HEK293 (cell line): ENCODE measurements at regions not wholly inside any gene's neighbourhood (a gene's known extent, or its start where the extent isn't known, plus 50 kb on each side); places are given as distances from the start of the nearest gene placed in this dataset.

ENCODE experiments used
- CTCF ChIP-seq: fragments of 450-650 bp; formaldehyde crosslinking; IDR thresholded peaks from 2 replicates; pipeline ENCODE4 v1.5.1; 2016; ENCODE audit warnings: missing biosample characterization, missing genetic modification characterization
- RBAK ChIP-seq: fragments of 450-650 bp; formaldehyde crosslinking; IDR thresholded peaks from 2 replicates; pipeline ENCODE4 v1.5.1; 2016; ENCODE audit warnings: missing biosample characterization, missing genetic modification characterization
- ZNF140 ChIP-seq: fragments of 450-650 bp; formaldehyde crosslinking; IDR thresholded peaks from 2 replicates; pipeline ENCODE4 v1.5.1; 2016; ENCODE audit warnings: missing biosample characterization, missing genetic modification characterization
- ZNF148 ChIP-seq: fragments of 450-650 bp; formaldehyde crosslinking; IDR thresholded peaks from 2 replicates; pipeline ENCODE4 v1.5.0; 2017; ENCODE audit warnings: missing biosample characterization, missing genetic modification characterization, borderline replicate concordance
- ZNF274 ChIP-seq, 2 experiments: fragments of 200-500 bp in 1 of 2; fragments of 450-650 bp in 1 of 2; sonication (Bioruptor generic) in 1 of 2; formaldehyde crosslinking in 1 of 2; IDR thresholded peaks; 2 replicates each; pipeline versions ENCODE4 v1.5.1 to v1.6.1; 2014 to 2016; ENCODE audit warnings: borderline replicate concordance in 1 of 2, inconsistent platforms in 1 of 2, low read length in 1 of 2, missing biosample characterization in 1 of 2, missing genetic modification characterization in 1 of 2
- TF ChIP-seq, protein P1 (sequence below): fragments of 450-650 bp; IDR thresholded peaks from 2 replicates; pipeline ENCODE4 v1.5.1; 2018; ENCODE audit warnings: missing biosample characterization, mild to moderate bottlenecking, missing genetic modification characterization

DNA sequence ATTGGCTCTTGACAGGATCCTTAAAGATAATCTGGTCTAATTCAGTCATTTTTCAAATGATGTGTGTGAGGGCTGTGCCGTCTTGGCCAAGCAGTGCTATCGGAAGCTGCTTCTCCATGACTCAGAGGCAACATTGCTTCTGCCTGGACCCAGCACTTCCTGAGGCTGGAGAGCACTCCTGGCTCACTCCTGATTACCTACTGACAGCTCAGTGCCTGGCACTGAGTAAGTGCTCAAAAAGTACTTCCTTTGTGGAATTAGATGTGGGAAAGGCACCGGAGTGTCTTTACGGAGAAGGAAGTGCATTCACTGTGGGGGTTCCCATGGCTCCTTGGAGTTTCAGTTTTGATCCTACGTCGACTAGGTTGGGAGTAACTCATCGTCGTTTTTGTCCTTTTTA, 86.9 kb upstream of the UBE3A start:
- TF ChIP-seq ZNF148 (tag by site-specific recombination) (no peak), CTCF (tag by site-specific recombination) (no peak), ZNF140 (tag by site-specific recombination) (no peak), RBAK (tag by site-specific recombination) (no peak), ZNF274 (IDR thresholded peaks at IDR 0.05; ENCODE audit: low read length) (no peak), ZNF274 (tag by site-specific recombination; IDR thresholded peaks at IDR 0.05; ENCODE audit: borderline replicate concordance) (no peak)
- TF ChIP-seq, protein P1, sequence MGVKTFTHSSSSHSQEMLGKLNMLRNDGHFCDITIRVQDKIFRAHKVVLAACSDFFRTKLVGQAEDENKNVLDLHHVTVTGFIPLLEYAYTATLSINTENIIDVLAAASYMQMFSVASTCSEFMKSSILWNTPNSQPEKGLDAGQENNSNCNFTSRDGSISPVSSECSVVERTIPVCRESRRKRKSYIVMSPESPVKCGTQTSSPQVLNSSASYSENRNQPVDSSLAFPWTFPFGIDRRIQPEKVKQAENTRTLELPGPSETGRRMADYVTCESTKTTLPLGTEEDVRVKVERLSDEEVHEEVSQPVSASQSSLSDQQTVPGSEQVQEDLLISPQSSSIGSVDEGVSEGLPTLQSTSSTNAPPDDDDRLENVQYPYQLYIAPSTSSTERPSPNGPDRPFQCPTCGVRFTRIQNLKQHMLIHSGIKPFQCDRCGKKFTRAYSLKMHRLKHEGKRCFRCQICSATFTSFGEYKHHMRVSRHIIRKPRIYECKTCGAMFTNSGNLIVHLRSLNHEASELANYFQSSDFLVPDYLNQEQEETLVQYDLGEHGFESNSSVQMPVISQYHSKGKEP (tag by site-specific recombination), result no peak
